ENCODE measurements at regions not wholly inside any gene's neighbourhood (a gene's known extent, or its start where the extent isn't known, plus 50 kb on each side); places are given as distances from the start of the nearest gene placed in this dataset.

DNA sequence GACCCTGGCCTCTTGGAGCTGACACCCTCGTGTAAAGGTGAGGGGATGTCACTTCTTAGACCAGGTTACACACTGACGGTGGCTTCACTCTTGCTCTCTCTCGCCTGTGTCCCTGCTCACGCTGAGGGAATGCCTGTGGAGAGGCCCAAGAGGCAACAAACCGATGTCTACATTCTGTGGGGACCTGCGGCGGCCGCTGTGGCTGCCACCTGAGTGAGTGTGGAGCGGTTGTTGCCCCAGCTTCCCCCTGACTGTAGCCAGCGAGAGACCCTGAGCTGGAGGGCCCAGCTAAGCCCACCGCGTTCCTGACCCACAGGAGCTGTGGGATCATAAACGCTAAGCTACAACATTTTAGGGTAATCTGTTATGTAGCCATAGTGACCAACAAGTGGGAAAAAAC lies 55.7 kb upstream of the ASAP2 start:
- TF ChIP-seq, protein P1, sequence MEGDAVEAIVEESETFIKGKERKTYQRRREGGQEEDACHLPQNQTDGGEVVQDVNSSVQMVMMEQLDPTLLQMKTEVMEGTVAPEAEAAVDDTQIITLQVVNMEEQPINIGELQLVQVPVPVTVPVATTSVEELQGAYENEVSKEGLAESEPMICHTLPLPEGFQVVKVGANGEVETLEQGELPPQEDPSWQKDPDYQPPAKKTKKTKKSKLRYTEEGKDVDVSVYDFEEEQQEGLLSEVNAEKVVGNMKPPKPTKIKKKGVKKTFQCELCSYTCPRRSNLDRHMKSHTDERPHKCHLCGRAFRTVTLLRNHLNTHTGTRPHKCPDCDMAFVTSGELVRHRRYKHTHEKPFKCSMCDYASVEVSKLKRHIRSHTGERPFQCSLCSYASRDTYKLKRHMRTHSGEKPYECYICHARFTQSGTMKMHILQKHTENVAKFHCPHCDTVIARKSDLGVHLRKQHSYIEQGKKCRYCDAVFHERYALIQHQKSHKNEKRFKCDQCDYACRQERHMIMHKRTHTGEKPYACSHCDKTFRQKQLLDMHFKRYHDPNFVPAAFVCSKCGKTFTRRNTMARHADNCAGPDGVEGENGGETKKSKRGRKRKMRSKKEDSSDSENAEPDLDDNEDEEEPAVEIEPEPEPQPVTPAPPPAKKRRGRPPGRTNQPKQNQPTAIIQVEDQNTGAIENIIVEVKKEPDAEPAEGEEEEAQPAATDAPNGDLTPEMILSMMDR (conservative IDR thresholded peaks at IDR 0.05; ENCODE audit: low read depth, low read length) = no peak
- no peak for TF ChIP-seq EZH2 (IDR thresholded peaks at IDR 0.05; ENCODE audit: low read length, unreplicated experiment)

Measured in PC-3 (cell line).